Inferior parietal cortex (tissue), 1 donor: ENCODE measurements at regions not wholly inside any gene's neighbourhood (a gene's known extent, or its start where the extent isn't known, plus 50 kb on each side); places are given as distances from the start of the nearest gene placed in this dataset.
"Not testable (repeated sequence)": the region's sequence is repeated elsewhere in the genome, so short reads cannot be mapped to it uniquely, and the experiment has no call there.

Experiments
- DNase-seq: peaks from one replicate; pipeline ENCODE4 v3.0.0-alpha.2; 2016; ENCODE audit errors: extremely low spot score

DNA sequence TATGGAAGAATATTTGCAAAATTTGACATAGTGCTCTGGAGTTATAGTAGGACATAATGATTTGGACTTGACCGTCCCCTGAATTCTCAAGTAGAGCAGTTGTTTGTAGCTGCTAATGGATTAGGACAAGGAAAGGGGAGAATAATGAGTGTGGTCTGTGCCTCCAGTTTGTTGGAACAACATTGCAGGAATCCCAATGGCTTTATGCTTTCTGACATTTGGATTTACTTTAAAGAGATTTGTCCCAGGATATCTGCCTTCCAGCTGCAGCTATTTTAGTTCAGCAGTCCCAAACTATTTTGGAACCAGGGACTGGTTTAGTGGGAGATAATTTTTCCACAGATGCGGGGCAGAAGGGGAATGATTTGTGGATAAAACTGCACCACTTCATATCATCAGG, 648.2 kb downstream of the SLCO4C1 start:
- DNase-seq = no peak

DNA sequence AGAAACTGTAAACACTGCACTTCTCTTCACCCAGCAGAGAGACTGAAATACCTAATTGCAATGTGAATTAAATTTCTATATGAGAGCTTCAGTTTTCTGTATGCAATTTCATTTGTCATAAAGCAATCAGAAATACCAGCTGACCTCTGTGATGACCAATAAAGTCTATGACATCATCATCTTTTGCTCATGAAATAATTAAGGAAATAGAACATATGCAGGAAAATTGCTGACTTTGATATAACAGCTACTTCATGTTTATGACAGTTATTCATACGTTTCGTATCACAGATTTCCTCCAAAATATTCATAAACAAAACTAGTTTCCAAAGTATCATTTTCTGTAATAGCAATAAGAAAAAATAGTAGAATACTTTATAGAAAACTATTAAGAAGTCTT, 652.3 kb downstream of the SLCO4C1 start:
- DNase-seq = no peak

DNA sequence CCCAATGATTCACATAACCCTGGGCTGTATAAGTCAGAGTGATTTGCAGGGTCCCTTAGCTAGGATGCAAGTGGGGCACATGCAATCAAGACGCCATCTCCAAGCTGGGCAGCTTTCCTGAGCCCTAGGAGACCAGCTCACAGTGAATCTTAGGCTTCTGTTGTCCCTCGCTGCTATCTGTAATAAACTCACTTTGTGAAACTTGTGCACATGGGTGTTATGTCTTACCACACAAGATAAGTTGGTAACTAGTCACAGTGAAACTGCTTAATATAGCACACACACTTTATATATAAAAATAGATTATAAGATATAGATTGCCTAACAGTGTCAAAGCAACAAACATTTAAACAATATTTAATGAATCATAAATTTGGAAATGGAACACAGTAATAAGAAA, 658.5 kb downstream of the SLCO4C1 start:
- DNase-seq = no peak

DNA sequence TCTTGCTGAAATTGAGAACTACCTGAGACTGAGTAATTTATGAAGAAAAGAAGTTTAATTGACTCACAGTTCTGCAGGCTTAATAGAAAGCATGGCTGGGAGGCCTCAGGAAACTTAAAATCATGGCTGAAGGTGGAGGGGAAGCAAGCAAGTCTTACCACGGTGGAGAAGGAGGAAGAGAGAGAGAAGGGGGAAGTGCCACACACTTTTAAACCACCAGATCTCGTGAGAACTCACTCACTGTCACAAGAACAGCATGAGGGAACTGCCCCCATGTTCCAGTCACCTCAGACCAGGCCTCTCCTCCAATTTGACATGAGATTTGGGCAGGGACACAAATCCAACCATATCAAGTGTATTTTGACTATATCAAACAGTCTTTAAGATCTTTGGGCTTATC, 668.3 kb downstream of the SLCO4C1 start:
- DNase-seq = not testable (repeated sequence)

DNA sequence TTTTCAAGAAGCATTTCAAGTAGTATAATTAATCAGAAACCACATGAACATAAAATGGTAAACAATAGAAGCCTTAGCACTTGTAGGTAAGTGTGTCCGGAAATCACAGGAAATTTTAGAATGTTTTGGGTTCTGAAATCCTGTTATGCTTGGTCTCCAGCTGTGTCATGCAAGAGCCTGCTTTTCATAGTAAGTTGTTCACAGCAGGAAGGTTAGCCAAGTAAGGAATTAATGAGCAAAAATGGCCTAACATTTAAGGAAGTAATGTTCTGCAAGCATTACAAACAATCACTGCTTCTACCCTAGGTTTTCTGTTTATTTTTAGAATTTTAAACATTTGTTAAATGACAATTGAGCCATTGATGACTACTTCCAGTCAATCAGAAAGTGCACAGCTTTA, 669.5 kb downstream of the SLCO4C1 start:
- DNase-seq = no peak

DNA sequence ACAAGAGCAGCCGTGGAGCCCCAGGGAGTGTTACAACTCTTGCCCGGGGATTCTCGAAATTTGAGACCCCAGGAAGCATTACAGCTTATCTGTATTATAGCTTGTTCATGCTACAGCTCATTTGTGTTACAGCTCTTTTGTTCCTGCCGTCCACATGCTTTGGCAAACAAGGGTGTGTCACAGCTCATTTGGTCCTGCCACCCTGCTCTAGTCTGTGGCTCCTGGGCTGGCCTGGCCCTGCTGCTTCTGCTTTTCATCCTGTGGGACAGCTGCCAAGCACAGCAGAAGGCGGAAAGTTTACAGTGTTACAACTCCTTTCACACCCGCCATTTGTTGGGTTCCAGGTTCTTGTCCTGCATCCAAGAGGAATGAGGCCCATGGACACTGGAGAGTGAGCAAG, 685.0 kb downstream of the SLCO4C1 start:
- DNase-seq = no peak

DNA sequence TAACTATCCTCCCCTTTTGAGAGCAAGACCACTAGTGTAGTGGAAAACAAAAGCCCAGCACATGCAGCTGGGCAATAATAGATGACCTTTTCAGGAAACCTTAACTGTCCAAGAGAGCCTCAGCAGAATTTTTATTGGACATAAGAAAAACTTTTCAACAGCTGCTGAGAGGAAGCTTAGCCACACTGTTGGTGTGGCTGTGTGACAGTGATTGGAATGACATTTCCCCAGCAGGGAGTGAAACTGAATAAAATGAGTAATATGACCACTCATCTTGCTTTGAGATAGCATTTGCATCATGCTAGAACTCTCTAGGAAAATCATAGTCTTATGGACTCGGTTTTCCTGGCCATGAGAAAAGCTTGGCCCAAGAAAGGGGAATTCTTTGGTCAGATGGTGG, 687.8 kb downstream of the SLCO4C1 start:
- no peak for DNase-seq

DNA sequence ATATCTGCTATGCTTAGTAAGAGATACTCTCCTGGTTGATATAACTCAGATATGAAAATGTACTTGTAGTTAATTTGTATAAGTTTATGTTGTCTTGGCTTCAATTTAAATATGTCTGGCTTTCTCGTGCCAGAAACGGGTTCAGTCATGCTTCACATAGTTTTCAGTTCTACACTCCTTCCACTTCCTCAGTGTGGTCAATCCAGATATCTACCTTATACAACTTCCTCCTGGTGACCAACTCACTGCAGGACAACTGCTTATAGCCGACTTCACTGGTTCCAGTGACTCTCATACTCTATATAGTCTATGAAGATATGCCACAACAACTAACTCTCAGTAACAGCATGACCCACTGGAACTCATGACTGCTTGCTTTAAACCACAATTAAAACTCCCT, 690.4 kb downstream of the SLCO4C1 start:
- DNase-seq = no peak

DNA sequence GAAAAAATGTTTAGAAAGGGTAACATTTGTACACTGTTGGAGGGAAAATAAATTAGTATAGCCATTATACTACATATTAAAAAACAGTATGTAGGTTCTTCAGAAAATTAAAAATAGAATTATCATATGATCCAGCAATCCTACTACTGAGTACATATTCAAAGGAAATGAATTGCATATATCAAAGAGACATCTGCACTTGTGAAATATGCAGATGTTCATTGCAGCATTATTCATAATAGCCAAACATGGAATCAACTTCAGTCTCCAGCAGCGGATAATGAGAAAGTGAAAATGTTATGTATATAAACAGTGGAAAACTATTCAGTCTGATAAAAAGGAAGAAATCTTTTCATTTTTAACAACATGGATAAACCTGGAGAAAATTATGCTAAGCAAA, 695.5 kb downstream of the SLCO4C1 start:
- no peak for DNase-seq

DNA sequence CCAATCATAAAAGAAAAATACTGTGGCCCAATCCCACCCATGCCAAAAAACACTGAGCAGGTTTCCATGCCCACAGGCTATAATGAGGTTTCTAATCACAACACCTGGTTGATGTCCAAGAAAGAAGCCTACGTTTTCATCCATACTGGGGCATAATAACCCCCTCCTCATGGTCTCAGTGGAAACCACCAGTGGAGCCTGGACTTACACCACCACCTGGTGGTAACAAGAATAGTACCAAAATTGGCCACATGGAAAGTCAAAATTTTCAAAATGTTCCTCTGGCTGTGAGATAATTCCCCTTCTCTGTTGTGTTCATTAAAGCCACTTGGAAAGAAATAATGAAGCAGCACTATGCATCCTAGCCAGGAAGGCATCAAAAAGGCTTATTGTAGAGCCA, 687.3 kb upstream of the ST8SIA4 start:
- DNase-seq = no peak

DNA sequence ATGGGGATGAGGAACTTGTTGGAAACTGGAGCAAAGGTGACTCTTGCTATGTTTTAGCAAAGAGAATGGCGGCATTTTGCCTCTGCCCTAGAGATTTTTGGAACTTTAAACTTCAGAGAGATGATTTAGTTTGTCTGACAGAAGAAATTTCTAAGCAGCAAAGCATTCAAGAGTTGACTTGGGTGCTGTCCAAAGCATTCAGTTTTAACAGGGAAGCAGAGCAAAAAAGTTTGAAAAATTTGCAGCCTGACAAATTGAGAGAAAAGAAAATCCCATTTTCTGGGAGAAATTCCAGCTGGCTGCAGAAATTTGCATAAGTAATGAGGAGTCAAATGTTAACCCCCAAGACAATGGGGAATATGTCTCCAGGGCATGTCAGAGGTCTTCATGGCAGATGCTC, 682.3 kb upstream of the ST8SIA4 start:
- no peak for DNase-seq

DNA sequence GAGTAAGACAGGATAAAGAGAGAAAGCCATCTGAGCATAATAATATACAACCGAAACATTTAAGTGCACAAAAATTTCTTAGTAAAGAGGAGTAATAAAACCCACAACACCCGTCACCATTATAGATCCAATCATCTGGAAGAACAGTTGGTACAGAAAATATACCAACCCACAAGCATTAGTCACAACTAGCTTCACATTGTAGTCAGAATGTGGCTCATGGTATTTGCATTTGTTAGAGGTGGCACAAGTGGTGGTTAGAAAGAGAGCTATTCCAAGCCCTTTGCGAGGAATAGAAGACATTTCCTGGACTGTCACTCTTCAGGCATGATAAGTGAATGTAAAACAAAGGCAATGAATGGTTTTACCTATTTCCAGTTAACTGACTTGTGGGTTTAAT, 677.5 kb upstream of the ST8SIA4 start:
- no peak for DNase-seq

DNA sequence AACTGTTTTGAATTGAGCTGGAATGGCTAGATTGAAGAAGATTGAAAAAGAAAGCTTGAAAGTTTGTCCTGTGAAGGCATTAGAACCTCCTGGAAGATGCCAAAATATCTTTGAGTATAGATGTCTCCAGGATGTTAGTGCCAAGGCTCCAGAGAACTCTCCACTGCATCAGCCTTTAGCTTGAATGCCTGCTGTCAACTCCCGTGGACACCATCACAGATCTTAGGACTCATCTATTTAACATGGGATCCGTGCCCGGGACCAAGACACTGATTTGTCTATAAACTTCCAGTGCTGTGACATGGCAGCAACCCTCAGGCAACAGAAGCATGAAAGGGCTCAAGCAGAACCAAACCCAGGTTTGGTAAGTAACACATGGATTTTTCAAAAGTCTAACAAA, 670.9 kb upstream of the ST8SIA4 start:
- no peak for DNase-seq

DNA sequence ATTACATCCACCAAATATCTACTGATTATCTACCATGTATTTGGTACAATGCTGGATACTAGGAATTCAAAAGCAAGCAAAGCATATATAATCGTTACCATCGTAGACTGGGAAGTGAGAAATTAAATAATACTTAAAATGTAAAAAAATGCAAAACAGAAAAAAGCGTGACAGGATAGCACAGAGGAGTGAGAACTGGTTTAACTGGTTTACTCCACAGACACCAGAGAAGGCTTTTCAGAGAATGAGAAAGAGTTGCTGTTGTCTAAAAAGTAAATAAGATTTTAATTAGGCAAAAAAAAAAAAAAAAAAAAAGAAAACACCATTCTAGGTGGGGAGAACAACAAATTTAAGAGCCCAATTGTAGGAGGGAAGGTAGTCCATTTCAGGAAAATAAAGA, 657.9 kb upstream of the ST8SIA4 start:
- no peak for DNase-seq

DNA sequence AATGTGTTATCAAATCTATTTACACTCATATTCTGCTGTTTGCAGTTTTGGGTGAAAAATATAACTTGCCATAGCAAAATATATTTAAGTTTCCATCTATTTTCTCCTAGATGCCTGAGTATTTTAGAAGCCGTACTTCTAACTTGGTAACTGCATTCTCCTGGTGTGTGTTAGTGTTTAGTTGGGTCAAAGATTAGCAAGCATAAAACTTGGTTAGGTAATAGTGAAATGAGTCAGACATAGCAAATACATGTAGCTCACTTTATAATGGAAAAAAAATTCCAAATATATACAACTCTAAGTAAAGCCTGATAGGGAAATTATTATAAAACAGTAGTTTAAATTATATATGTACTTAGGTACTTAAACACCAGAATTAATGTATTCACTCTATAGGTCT, 640.7 kb upstream of the ST8SIA4 start:
- no peak for DNase-seq

DNA sequence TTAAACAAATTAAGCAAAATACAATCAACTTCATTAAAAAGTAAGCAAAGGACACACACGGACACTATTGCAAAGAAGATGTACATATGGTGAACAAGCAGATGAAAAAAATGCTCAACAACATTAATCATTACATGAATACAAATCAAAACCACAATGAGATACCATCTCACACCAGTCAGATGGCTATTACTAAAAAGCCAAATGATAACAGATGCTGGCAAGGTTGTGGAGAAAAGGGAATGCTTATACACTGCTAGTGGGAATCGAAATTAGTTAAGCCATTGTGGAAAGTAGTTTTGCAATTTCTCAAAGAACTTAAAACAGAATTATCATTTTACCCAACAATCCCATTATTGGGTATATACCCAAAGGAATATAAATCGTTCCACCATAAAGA, 636.2 kb upstream of the ST8SIA4 start:
- DNase-seq = no peak

DNA sequence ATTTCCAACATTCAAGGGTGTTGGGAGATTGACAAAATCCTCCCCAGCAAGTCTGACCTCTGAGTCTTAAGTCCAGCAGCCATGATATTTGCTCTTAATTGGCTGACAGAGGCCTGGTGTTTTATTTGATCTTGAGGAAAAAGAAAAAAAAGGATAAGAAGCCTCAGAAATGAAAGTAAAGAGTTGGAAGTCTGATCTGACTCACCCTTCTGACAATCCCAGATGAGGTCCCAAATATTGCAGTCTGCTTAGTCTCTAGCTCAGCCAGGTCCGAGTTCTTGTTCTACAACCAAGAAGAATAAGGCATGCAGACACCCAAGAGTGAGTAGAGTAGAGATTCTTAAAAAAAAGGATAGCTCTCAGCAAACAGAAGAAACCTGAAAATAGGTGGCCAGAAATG, 632.5 kb upstream of the ST8SIA4 start:
- no peak for DNase-seq

DNA sequence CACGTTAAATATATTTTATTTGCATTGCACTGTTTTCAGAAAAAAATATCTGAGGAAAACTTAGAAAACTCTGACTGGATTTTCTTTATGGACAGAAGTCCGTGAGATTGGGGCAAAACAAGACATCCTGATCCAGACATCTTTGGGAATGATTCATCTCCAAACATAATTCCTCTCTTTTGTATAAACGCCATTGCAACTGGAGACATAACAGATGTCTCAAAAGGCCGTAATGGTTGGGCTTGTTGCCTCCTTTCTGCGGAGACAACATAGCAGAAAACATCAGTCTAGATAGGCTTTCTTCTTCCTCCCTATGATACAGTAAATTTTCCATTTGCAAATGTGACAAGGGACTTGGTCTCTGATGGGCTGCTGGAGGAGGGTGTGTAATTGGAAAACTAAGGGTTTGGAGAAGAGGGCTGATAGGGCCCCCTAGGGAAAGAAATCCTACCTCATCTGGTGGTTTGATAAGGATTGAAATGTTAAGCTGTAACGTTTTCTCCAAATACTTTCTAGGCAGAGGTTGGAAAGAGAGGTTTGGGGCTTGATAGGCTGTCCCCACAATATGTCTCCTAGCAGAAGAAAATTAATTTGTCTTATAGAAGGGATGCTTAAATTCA, 631.5 kb upstream of the ST8SIA4 start:
- no peak for DNase-seq

DNA sequence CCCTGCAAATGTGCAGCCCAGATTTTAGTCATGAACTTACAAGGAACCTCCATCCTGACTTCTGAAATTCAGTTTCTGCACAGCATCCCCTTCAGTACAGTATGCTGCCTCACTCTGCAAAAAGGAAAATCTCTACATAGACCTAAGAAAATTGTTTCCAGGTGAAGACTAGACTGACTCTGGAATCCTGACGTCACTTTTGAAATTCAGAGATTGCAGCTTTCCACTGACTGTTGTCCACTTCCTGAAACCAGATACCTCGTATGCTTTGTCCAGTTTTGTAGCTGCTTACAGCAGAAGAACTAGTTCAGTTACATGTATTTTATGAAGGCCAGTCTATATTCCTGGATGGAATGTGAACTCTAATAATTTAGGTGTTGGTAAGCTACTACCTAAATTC, 629.3 kb upstream of the ST8SIA4 start:
- no peak for DNase-seq

DNA sequence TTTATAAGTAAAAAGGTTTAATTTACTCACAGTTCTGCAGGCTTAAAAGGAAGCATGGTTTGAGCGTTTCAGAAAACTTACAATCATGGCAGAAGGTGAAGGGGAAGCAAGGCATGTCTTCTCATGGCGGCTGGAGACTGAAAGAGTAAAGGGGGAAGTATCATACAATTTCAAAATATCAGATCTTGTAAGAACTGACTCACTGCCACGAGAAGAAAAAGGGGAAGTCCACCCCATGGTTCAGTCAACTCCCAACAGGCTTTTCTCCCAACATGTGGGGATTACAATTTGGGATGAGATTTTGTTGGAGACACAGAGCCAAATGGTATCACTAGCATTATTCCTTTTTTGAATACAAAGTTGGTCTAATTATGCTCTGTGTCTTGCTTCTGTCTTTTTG, 627.9 kb upstream of the ST8SIA4 start:
- DNase-seq = no peak

DNA sequence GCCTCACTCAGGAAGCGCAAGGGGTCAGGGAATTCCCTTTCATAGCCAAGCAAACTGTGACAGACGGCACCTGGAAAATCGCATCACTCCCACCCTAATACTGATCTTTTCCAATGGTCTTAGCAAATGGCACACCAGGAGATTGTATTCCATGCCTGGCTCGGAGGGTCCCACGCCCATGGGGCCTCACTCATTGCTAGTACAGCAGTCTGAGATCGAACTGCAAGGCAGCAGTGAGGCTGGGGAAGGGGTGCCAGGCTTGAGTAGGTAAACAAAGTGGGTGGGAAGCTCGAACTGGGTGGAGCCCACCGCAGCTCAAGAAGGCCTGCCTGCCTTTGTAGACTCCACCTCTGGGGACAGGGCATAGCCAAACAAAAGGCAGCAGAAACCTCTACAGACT, 626.0 kb upstream of the ST8SIA4 start:
- not testable (repeated sequence) for DNase-seq

DNA sequence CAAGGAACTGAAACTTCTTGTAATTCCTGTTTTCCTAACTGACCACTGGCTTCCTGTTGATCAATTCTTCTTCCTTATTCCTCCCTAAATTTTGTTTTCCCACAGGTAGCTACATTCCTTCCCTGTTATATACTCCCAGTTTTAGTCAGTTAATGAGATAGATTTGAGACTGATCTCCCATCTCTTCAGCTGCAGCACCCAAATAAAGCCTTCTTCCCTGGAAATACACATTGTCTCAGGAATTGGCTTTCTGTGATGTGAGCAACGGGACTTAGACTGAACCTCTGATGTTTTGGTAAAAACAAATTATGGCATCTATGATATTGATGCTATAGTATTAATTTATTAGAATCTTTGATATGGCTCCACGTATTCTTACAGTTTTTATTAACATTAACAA, 617.3 kb upstream of the ST8SIA4 start:
- no peak for DNase-seq

DNA sequence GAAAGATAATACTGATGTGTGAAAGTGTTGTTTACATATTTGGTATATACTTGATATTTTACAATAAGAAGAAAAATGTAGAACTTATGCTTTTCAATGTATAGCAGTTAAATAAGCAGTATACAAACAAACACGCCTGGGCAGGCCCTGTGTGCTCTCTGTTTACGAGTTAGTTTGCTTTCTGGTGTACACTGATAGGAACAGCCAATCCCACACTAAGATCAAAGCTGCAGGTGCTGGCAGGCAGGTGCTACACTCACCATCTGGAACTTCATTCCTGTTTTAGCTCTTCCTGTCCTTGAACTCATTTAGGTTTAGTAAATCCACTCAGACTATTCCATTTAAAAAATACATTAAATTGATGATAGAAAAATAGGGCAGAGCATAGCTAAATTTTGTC, 614.7 kb upstream of the ST8SIA4 start:
- DNase-seq = no peak

DNA sequence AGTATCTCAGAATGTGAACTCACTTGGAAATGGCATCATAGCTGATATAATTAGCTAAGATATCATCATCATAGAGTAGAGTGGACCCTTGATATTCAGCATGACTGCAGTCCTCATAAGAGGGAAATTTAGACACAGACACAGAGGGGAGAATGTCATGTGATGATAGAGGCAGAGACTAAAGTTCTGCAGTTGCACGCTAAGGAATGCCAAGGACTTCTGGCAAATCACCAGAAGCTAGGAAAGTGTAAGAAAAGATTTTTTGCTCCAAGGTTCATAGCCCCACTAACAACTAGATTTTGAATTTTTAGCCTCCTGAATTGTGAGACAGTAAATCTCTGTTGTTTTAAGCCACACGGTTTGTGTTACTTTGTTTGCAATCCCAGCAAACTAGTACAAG, 612.6 kb upstream of the ST8SIA4 start:
- DNase-seq = no peak
